HG03575 (cell line): ENCODE measurements at regions not wholly inside any gene's neighbourhood (a gene's known extent, or its start where the extent isn't known, plus 50 kb on each side); places are given as distances from the start of the nearest gene placed in this dataset.

ENCODE experiments used
- ATAC-seq: cut with Tn5 transposase; IDR thresholded peaks from one replicate; pipeline ENCODE4 v1.9.1; 2021; ENCODE audit not compliant: unreplicated experiment, insufficient number of reproducible peaks, low FRiP score; ENCODE audit errors: extremely low read depth

DNA sequence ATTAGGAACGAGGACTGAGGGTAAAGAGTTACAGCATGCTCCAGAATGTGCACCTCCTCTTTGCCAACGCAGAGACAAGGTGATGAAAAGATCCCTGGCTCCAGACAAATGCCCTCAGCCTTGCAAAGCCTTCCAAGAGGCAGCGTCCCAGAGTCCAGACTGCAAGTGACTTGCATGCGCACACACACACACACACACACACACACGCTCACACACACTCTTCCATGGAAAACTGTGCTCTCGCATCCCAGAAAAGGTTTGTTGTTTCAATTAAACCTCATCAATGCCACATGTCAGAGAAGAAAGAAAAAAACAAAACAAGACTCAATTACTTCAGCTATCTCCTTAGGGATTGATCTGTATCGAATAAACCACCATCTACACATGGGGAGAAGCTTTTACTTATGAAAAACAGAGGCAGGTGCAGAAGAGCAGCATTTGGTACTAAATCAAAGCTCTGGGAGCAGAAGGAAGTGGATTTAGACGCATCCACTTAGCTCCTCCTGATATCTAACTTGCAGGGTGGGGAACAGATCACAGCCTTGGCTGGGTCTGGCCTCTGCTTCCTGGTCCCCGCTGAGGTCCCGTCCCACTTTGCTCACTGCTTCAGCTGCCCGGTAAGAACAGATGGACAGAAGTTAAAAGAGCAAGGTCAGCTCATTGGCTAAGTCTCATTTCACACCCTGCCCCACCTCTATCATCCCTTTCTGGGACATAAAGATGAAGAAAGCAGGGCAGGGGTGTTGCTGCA, 249.8 kb upstream of the BLID start:
- no peak for ATAC-seq

DNA sequence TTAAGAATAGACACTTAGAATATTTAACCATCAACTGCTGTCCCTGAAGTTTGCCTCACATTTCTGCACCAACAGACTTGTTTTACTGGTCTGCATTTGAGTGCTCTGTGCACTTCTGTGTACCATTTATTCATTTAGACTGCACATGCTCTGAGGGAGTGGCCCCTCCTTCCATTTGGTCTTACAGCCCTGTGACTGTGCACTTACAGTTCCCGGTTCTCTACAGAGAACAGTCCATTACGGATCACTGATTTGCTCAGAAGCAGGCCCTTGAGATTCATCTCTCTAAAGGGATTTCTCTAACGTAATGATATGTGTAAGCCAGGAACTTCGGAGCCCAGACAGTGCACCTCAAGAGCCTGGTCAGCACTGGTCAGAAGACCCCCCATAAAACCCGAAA, 247.3 kb upstream of the BLID start:
- ATAC-seq, result no peak

DNA sequence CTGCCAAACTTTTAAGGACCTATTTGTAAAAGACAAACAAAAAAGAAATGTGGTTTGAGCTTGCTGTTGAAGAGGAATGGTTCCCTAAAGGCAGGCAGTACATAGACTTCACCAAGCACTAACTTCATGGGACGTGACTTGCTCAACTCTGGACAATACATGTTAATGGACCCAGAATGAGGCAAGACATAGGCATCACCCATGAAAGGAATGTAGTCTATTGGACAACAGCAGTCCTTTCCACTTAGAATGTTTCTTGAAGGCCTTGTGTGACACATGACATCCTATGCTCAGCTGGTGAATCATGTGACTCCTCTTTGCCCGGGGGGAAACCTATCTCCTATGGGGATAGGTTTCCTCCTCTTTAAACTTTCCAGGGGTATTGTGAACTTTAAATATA, 246.4 kb upstream of the BLID start:
- no peak for ATAC-seq

DNA sequence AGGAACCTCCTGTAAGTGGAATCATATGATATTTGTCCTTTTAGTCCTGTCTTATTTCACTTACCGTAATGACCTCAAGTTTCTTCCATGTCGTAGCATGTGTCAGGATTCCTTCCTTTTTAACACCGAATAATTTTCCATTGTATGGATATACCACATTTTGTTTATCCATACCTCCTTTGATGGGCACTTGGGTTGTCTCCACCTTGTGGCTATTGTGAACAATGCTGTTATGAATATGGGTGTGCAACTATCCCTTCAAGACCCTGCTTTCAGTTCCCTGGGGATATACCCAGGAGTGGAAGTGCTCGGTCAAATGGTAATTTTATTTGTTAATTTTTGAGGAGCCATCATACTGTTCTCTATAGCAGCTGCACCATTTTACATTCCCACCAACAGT, 244.9 kb upstream of the BLID start:
- ATAC-seq, result no peak

DNA sequence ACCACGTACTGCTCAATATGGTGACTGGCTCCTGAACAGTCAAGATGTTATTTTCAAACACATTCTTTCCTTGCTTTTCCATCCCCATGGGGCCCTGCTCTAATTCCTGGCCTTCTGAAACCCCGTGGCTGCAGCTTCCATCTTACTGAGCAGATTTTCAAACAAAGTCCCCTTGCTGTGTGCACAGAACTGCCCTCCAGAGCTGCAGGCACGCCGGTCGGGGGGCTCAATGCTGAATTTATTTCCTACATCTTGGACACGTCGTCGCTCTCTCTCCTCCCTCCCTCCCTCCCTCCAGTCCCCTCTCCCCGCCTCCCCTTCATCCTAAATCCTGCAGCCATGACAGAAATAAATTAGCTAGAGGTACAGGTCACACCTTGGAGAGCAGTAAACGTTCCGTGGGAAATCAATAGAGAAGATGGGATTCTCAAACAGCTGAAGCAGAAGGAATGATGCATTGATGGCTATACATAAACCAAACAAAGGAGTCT, 243.1 kb upstream of the BLID start:
- ATAC-seq, result no peak

DNA sequence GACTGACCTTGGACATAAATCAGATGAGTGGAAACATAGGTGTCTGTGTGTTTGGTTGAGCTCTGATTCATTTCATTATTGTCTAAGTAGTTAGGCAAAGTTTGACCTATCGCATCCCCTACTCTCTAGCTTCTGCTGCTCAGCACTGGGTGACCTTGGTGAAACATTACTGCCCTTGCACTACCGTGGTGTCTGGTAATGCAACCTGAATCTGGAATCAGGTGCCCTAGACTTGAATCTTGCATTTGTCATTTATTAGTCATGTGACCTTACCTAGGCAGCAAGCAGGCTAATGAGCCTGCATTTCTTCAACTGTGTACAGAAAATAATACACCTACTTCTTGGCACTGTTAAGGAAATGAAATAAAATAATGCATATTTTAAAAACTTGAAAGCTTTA, 242.3 kb upstream of the BLID start:
- no peak for ATAC-seq

DNA sequence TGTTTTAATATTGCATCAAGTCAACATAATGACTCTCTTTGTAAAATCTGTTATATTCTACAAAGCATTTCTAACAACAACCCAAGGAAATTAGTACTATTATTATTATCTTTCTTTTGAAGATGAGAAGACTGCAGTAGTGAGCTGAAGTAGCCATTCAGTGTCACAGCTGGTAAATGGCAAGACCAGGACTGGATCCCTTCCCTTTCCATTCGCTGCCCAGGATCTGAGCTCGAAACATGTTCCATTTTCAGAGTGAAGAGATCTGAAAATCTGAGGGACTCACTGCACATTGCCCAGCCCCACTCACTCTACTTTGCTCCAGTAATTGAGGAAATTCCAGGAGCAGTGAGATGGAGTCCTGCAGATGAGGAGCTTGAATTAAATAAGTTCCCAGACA, 240.0 kb upstream of the BLID start:
- no peak for ATAC-seq

DNA sequence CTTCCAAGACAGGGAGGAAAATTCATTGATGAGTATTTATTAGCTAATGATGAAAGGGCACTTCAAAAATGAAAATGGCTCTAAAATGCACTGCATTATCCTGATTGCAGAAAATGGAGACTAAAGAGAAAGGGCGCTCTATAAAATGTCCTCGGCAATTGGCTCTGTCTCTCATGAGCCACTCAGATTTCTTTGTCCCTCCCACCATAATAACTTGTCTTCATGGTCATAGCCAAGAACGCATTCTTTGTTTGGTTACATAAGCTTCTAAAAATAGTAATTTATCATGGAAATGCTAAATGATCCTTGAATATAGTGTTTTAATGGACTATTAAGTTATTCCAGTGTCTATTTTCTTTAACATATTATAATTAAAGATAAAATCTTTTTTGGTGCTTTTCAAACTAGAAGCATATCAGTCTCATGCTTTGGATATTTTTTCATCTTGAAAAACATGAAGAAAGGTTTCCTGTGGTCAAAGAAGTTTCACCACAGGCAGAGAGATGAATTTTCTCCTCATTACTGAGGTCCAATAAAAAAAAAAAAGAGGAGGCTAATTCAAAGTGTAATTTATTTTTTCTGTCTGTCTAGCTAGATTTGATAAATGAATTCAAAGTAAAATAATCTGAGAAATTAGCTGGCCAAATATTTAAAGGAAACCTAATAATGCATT, 238.1 kb upstream of the BLID start:
- ATAC-seq, result no peak

DNA sequence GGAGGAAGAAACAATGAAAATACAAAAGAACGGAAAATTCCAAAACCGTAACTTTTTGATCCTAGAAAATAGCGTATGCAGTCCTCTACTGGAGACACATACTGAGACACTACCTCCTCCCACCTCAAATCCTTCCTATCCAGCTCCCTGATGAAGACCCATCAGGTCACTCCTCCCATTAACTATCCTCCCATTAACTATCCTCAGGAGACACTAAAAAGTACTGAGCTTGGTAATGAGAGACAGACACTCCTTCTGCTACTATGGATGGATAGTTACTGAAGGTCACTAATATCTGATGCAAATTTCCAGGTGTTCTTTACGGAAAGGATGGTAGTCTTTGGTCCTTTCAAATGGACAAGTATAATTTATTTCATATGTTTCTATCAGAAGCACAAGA, 237.5 kb upstream of the BLID start:
- ATAC-seq, result no peak

DNA sequence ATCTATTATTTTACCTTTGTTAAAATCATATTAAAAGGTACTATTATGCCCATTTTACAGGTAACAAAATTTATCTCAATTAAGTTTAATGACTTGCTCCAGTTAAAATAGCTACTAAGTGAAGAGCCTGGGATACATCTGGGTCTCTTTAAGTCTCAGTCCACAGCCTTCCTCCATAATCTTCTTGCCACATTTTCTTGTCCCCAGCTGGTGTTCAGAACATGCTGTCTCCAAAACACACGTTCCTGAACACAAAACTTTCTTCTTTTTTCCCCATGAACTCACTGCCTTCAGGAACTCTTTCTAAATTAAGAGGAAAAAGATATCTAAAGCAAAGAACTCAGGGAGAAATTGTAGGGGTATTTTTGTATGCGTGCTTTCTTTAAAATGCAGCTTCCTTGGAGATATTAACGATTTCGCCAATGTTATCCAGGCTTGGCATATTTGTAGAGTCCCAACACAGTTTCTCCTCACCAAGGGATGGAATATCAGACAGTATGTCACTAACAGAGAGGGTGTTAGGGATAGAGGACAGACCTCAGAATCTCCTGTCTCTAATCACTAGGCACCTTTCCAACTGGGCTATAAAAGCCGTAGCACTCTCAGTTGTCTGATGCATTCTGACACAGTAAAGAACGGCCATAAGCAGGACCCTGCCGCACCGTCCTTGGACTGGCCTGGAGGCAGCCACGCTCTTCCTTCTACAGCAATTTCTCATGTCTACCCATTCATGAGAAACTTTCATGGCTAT, 232.8 kb upstream of the BLID start:
- ATAC-seq, result no peak

DNA sequence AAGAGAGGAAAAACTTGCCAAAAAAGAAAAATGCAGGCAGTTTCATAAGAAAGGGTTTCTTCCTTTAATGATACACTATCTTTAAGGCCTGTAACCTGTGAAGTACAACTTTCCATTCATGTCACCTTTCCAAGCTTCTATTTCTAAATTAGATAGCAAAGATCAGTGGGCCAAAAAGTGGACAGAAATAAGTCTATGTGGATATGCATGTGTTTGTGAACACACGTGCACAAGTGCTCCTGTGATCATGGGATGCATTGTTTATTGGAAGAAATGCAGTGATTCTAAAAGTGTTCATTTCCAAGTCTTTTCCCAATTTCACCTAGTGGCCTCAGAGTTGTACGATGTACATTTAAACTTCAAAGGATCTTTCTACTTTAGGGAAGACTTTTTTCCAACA, 230.0 kb upstream of the BLID start:
- no peak for ATAC-seq

DNA sequence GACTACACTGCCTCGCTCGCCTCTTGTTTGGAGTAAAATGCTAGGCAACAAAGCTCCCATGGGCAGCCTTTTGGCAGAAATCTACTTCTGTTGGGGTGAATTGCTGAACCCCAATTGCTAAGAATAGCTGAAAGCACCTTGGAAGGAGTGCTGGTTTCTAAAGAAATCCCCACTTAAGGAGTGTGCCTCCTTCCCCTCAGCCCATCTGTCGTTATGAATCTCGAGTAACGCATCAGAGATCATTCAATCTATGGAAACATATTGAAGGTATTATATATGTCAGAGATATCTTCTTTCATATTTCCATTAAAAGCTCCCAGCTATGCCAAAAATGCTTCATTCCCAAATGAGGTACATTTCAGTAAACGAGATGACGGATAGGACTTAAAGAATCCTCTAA, 229.6 kb upstream of the BLID start:
- ATAC-seq, result no peak

DNA sequence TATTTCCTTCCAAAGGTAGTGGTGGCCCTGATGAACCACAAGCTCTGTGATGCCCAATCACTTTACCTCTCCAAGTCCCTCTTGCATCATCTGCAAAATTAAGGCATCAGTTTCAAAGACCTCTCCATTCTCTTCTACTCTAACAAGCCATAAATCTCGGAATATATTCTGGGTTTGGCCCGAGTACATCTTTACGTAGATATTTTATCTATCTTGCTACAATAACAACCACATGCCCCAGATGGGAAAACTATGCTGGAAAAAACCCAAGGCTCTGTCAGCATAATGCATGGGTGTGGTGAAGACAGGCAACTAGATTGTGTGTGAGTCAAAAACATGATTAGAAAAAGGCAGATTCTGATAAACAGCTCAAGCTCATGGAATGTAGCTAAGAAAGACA, 228.2 kb upstream of the BLID start:
- no peak for ATAC-seq

DNA sequence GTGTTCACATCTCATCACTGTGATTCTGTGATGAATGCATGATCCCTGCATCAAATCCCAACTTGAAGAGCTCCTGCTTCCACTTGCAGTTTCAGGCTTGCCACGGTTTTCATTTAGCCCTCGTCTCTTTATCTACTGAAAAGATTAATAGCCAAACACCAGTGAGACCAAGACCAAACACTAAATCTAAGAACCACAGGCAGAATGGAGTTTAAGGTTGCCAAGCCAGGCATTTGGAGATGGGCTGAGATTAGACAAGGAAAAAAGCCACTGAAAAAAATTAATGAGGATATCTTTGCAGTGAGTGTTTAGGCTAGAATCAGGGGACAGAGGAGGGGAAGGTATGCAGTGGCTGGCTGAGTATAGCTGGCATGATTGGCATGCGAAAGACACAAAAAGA, 227.2 kb upstream of the BLID start:
- ATAC-seq, result no peak

DNA sequence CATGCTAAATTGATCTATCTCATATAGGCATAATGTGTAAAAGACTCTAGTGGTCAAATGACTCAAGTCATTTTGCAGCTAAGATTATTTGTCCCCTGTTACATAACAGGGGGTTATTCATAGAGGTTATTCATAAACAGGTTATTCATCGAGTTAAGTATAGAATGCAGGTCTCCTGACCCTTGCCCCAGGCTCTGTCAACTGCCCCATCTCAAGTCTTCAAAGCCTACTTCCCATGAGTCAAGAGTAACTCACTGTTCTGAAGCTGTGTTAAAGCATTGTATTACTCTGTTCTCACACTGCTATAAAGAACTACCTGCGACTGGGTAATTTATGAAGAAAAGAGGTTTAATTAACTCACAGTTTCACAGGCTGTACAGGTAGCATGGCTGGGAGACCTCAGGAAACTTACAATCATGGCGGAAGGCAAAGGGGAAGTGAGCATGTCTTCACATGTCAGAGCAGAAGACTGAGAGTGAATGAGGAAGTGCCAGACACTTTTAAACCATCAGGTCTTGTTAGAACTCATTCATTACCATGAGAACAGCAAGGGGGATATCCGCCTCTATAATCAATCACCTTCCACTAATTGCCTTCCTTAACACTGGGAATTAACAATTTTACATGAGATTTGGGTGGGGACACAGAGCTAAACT, 226.2 kb upstream of the BLID start:
- no peak for ATAC-seq

DNA sequence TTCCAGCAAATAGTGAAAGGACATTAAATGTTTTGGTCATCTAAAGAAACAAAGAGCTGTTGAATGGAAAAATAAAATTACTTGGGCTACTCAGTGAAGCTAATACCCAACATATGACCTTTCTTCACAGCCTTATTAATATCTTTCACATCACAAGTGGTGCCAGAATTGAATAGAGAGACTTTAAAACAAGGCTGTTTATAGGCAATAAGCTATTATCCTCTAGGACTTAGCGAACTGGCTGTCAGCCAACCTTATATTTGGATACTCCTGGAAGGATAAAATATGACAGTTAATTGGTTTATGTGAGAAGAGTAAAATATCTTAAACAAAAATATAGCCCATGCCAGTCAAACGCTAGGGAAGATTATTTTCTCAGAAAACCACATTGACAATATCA, 225.5 kb upstream of the BLID start:
- no peak for ATAC-seq

DNA sequence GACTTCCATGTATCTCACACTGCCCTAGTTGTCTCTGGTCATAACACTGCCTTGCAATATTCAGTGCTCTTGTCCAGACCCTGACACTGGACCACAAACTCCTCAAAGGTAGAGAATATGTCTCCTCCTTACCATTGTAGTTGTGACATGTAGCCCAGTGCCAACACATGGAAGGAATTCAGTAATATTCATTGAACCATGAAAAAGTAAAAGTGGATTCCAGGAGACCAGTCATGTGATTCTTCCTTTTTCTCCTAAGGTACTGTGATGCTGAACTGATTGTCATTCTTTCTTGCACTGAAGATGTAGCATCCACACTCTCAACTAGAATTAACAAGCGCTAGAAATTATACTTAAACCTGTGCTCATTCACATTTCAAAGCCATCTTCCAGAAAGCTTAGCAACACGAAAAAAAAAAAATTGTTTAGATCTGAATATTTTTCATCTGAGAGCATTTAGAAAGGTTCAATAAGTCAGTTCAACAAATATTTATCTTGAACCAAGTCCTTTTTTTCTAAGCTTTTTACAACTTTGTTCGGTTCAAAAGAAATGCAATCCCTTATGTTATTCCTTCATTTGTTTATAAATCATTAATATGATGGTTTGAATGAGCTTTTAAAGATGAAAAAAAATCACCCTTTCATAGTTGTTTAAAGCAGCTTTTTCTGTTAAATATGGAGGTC, 224.7 kb upstream of the BLID start:
- no peak for ATAC-seq

DNA sequence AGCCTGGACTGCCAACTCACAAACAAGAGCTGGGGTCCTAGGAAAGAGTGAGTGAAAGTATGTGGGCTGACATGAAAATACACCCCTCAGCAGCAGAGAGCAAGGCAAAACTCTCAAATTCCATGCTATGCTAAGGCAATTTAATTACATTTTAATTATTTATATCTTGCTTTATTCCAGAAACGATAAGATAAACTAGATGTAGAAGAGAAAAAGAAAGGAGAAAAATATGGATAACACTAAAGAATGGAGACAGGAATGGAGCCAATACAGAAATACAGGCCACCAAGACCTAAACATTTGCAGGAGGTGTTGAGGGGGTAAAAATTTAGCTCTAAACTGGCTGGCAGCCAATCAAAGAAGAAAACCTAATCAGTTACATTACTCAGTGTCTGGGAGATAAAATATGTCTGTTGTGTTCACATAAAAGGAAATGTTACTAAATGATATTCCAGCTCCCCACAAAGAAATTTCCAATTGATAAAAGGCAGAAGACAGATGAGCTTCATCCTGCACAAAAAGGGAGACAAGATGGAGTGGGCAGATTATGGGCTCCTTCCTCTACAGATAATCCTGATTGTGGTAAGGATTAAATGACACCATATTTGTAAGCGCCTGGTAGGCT, 223.5 kb upstream of the BLID start:
- no peak for ATAC-seq

DNA sequence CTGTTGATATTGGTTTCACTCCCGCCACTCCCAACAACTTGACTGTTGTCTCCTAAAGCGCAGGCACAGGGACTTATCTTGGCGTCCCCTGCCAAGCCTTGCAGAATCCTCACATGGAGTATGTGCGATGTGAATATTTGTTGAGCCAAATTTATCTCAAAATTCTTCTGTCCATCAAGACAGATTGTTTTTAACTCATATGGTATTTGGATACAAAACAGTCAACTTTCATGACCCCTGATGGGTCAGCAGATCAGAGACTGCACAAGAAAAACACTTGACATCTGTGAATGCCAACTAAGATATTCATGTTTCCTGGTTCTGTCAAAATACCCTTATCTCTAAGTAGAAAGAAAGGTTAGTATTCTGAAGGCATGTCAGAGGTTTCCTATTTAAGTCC, 221.7 kb upstream of the BLID start:
- no peak for ATAC-seq
